GM21619 (cell line): ENCODE measurements at regions not wholly inside any gene's neighbourhood (a gene's known extent, or its start where the extent isn't known, plus 50 kb on each side); places are given as distances from the start of the nearest gene placed in this dataset.

Source experiments
- ATAC-seq: cut with Tn5 transposase; IDR thresholded peaks from one replicate; pipeline ENCODE4 v1.9.1; 2021; ENCODE audit not compliant: unreplicated experiment

DNA sequence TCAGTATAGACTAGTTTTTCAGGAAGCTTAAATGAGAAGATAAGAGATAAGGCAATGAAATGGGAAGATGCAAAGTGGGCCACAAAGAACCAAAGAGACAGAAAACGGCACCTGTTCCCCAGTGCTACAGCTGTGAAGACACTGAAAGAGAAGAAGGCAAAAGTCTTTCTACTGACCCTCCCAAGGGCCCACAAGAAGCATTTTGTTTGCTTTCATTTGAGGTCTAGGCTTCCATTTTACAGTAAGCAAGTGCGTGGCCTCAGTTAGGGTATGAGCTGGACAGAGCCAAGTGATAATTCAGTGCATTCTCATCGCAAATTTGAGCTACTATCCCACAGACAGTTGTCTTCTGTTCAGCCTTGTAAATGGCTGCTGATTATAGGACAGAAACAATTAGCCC lies 53.4 kb upstream of the STK17B start:
- no peak for ATAC-seq

GRCh38 chr2:196225213-196225612 lies 53.8 kb upstream of the STK17B start:
- ATAC-seq: no peak

DNA sequence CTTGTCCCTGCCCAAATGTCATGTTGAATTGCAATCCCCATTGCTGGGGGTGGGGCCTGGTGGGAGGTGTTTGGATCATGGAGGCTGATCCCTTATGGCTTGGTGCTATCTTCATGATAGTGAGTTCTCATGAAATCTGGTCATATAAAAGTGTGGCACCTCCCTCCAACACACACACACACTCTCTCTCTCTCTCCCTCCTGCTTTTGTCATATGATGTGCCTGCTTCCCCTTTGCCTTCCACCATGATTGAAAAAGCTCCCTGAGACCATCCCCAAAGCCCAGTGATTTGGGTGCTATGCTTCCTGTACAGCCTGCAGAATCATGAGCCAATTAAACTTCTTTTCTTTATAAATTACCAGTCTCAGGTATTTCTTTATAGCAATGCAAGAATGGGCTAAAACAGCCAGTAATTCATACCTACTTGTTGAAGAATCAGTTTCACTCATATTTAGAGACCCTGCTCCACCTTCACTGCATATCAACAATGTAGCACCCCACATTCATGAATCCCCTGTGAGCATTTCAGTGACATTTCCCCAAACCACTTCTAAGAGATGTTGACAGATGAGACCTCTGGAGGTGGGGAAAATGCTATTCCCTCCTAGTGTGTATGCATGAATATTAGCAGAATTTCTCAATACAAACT lies 54.8 kb upstream of the STK17B start:
- ATAC-seq: no peak

DNA sequence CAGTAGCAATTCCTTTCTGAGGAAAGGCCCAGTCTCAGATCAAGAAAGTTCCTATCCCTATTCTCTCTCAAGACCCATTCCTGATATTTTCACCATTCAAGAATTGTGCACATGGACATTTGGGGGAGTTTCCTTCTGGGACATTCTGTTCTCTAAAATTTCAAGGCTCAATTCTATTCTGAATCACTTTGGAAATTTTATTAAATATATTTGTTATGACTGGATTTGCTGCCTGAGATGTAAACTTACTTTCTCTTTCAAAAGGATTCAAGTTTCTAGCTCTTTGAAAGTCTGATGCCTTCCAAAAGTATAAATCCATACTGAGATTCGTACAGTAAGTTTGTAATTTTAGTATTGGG lies 55.3 kb upstream of the STK17B start:
- no peak for ATAC-seq

GRCh38 chr2:196229013-196229412 lies 57.6 kb upstream of the STK17B start:
- ATAC-seq: no peak

DNA sequence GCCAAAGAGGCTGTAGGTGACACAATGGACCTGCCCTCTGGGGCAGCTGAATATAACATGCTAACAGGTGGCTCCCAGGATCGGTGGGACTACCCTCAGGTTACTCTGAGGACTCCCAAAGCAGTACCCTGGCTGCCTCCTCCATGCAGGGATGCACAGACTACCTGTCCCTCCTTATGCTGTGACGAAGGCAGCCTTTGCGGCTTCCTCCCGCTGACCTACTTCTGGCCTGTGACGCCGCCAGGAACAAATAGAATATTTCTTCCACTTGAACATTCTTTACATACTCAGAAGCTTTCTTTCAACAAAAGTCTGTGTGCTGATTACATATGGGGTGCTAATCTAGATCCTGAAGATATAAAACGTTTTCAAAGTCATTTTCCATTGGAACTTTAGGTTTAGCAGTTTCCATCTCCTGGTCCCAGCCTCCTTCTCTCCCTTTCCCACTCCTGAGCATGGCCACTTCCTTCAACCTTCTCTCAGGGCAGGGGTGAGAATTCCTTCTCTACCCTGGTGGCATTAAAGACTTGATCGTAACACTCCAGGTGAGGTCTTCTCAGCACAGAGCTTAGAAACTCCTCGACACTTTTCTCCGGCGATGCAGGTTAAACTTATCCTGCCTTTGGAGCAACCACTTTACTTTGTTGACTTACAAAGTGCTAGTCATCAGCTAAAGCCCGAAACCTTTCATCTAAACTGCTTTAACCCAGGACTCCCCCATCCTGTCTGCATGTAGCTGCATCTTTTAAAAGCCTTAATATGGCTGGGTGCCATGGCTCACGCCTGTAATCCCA lies 58.9 kb upstream of the STK17B start:
- ATAC-seq: no peak

DNA sequence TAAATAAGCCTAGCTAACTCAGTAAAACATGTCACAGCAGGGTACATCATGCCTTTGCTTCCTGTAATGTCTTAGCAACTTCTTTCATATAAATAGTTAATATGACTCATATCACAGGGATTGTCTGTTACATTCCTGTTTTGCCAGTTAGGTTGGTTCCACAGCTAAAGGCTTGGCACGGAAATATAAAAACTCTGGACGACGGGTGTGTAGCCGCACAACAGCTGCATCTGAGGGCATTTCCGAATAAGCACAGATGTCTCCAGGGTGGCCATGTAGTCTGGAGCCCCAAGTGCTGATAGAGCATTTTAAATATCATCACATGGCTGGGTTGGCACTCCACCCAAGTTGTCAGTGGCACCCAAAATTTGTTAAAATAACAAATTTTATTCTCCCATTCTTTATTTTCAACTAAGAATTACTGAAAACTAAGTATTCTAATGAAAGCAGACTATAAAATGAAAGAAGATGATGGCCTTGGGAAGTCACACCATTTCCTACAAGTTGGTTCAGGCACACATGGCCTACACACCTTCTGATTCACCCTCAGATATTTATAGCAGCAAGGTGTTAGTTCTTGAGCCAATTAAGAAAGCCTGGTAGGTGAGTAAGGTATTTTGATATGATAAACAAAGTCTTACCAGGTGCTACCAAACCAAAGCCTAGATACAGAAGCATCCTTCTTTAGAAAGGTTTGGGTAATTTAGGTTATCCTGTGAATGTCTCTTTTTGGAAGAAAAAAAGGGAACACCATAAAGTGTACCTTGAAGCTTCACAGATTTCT lies 61.8 kb upstream of the STK17B start:
- peak; percentile 15 for ATAC-seq

DNA sequence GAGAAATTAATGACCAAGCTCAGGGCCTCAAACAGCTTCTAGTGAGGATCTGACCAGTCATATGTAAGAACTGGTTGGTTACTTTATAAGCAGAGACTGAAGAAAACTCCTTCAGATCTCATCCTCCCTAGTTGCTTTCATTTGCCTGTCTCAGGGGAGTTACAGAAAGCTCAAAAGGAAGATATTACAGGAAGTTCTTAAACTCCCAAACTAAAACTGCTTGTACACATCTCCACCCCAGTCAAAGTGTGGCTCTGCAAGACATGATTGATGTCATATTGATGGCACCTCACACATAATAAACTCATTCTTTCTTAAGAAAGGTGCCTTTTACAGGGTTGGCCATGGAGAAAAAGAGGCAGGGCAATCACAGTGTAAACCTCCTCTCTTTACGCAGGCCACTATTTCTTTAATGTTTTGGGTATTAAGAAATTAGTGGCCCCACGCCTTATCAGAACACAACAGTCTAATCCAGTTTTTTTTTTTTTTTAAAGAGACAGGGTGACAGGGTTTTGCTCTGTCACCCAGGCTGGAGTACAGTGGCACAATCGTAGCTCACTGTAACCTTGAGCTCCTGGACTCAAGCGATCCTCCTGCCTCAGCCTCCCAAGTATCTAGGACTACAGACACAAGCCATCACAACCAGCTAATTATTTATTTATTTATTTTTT lies 62.6 kb upstream of the STK17B start:
- ATAC-seq: peak; percentile 83

- no peak for ATAC-seq
Measured at GRCh38 chr2:196234672-196235071, 63.3 kb upstream of the STK17B start.

GRCh38 chr2:196238836-196239380 lies 67.5 kb upstream of the STK17B start:
- ATAC-seq: no peak

- peak; percentile 77 for ATAC-seq
Measured at GRCh38 chr2:196239622-196240587, 68.5 kb upstream of the STK17B start.

DNA sequence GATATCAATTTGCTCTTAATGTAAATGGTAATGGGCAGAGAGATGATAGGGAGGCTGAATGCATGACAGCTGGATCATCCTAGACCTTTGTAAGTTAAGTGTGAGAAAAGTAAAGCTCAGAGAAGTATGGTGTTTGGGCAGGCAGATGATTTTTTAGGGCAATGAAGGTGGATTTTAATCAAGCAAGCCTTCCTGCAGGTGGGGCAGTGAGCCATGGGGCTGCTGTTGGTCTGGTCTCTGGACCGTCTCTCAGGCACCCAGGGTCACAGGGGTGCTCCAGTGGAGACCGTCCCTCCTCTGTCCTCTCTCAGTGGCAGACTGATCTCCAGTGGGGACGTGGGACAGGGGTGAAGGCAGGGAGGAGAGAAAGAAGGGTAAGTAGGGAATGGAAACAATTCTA lies 69.8 kb upstream of the STK17B start:
- ATAC-seq: no peak

DNA sequence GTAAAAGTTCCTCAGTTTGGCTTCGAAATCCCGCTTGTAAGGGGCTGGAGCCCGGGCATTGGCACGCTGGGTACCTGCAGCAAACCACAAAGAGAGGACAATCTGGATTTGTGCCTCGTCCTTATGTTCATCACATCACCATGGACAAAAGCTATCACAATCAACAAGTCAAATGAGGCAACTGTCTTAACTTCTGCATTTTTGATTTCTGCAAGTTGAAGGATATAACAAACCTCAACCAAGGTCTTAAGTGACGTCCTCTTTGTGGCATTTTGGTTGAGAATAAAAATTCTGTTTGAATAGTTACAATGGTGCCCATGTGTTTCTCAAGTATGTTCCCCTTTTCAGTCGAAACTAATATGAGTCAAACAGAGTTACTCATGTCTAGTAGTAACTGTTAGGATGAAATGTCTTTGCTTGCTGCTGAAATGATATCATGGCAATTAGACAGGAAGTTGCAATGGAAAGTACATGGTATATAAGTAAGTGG lies 70.8 kb upstream of the STK17B start:
- peak; percentile 80 for ATAC-seq

DNA sequence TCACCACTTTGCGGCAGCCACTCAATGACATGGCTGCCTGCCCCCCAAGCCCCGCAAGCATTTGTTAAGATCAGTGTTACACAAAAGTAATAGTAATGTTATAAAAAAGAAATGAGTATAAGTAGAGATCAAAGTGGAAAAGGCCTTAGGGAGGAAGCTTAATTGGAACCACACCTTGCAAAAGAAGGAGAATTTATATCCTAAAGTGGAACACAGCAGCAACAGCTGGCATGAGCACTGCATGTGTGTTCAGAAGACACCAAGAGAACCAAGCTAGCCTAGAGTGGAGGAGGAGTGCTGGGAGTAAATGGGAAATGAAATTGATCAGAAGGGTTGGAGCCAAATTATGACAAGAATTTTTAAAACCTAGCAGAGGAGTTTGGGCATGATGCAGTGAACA lies 73.1 kb upstream of the STK17B start:
- no peak for ATAC-seq

DNA sequence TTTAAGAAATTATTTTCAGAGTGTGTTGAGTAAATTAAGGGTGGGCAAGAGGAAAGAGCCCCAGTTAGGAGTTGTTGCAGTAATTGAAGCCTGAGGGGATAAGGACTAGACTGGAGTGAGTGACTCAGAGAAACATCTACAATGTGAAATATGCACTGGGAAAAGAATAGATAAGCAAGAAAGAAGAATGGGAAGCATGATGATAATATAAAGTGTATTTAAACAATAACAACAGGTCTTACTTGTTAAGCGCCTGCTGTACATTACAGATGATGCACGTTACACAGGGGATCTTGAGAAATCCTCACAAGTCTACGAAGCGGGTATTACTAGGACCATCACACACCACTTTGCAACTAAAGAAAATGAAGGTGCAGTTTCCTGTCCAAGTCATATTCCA lies 73.6 kb upstream of the STK17B start:
- ATAC-seq: no peak

DNA sequence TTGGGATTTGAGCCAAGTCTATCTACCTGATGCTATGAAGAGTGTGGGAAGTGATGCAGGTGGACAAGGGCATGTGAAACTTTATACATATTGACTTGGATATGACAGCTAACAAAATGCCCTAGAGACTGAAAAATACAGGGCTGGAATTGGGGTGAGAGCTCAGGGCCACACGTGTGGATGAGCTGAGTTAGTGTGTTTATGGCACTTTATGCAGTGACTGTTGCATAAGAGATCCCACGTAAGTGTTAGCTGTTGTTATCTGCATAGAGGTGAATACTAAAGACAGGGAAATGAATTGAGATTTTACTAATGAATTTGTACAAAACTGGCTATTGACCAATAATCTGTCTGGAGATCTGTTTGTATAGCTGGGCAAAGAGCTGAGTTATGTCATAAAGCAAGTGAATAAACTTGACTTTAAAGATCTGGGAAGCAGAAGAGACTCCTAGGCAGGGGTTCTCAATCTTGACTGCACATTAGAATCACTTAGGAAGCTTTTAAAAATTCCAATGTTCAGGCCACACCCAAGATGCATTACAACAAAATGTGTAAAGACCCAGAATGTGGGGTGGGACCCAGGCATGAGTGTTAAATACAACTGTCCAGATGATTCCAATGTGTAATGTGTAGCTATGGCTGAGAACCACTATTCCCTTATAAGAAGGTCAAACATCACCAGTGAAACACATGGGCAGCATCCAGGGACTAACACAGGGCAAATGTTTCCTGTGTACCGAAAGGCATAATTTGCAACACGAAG lies 74.2 kb upstream of the STK17B start:
- ATAC-seq: no peak

- ATAC-seq: no peak
Measured at GRCh38 chr2:196247114-196247975, 76.0 kb upstream of the STK17B start.

GRCh38 chr2:196247976-196248280 lies 76.5 kb upstream of the STK17B start:
- ATAC-seq: no peak
